Stimulated activated CD8-positive, alpha-beta memory T cell treated with anti-CD3 and anti-CD28 coated beads, Interleukin-12 subunit alpha, Interleukin-12 subunit beta, amount 100 ng/mL, for 4 hours (primary cell): ENCODE measurements at regions not wholly inside any gene's neighbourhood (a gene's known extent, or its start where the extent isn't known, plus 50 kb on each side); places are given as distances from the start of the nearest gene placed in this dataset.

Experiments used
- DNase-seq: peaks from one replicate; pipeline ENCODE4 v3.0.0-alpha.2; 2020; ENCODE audit warnings: low read depth

GRCh38 chr6:4322846-4323309, 187.5 kb upstream of the ECI2 start:
- no peak for DNase-seq

DNA sequence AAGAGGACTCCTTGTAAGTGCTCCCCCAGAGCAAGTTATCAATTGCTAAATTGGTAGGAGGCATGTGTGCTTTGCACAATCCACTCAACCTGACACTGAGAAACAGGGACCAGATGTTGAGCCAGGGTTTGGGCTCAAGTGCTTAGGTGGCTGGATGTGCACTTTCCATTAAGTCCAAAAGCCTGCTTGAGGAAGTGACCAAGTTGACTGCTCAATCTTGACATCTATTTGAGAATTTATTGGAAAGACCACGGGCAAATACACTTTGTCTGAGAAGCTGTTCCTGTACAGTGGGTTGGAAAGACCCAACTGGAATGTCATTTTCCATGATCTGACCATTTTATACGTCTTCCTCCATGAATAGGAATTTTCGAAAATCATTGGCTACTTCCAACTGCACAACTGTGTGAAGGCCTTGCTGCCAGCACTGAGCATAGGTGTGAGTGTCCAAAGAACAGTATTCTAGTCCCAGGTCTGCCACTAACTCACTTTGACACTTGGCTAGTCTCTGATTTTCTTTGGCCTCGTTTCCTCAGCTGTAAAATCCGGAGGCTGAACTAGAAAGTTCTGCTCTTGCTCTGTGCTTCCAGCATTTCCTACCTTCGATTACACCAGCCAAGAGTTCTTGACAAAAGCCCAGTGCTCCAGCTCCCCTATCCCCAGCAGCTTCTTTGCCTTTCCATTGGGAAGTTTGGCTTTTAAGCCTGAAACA, 186.9 kb upstream of the ECI2 start:
- no peak for DNase-seq

DNA sequence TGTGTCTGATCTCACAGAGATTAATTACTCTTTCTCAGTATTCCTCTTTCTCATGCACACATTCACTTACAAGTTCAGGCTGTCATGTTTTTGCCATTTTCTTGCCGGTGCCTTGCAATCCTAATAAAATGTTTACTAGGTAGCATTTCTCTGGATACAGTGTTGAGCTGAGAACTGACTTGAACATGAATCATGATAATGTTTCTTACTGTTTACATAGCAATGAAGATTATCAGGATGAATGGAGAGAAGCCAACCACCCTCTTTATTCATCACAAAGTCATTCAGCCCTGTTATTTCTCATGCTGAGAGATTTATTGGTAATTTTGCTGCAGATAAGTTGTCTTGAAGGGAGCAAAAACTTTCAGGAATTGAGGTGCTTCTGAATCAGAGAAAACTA, 185.5 kb upstream of the ECI2 start:
- DNase-seq = no peak

DNA sequence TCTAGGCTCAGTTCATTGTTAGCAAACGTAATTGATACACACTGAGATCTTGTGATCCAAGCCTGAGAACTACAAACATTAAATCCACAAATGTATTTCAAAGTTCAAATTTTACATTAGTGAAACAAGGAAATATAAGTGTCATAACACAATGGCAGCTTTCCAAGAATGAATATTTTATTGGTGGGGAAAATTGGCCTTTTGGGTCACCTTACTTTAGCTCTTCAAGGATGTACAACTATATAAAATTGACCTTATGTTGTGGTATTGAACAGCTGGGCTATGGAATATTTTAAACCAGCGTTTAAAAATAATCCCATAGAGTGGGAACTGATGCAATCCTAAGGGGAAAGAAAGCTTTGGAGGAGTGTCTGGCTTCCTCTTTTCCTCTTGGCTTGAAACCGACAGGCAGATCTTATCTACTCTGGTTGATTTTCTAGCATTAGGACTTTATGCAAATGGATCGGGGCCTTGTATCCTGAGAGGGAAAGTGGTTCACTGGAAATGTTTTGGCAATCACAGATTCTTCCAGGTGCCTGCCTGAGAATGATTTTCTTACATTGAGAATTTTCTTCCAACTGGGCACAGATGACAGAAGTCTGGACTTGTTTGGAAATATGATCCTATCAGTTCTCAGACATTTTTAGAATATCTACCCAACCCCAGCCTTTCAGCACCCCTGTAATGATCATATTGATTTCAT, 184.8 kb upstream of the ECI2 start:
- DNase-seq = no peak

GRCh38 chr6:4318321-4318720, 182.9 kb upstream of the ECI2 start:
- DNase-seq = no peak

DNA sequence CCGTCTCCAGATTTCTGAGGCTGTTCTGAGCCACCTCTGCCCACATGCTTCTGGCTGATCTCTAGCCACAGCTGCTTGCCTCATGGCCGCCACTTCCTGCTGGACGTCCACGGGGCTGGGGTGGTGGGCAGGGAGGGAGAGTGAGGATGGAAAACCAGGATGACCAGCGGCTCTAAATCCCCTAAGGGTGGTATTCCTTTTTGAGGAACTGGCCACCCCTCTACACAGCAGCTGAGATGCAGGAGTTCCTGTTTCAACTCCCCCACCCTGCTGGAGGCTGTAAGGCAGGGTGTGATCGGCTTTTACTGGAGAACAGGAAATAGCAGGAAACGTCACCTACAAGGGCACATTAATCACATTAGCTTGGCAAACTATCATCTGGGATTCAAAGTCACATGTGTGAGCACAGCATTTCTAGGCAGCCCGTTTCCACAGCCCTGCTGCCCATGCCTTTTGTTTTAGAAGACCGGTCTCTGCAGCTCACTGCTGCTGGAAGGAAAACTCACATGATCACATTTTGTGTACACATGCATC, 181.6 kb upstream of the ECI2 start:
- no peak for DNase-seq

DNA sequence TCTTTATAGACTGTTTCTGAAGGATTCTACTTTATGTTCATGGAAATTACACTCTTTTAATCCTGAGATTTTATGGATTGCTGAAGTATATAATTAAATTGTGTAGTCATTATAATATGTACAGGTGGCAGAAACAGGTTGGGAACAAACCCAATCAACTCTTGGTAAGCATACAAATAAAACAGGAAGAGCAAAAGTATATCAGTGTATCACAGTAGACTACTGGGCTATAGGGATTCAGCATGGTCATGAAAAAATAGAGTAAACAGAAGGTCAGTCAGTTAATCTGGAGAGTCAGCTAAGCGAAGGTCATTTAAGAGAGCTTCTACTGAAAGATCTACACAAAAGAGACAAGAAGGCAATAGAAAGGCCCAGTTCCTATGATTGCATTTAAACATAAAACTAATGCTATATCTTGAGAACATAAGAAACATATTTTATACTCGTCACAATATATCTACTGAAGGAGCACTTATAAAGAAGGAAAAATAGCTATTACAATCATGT, 178.9 kb upstream of the ECI2 start:
- no peak for DNase-seq

DNA sequence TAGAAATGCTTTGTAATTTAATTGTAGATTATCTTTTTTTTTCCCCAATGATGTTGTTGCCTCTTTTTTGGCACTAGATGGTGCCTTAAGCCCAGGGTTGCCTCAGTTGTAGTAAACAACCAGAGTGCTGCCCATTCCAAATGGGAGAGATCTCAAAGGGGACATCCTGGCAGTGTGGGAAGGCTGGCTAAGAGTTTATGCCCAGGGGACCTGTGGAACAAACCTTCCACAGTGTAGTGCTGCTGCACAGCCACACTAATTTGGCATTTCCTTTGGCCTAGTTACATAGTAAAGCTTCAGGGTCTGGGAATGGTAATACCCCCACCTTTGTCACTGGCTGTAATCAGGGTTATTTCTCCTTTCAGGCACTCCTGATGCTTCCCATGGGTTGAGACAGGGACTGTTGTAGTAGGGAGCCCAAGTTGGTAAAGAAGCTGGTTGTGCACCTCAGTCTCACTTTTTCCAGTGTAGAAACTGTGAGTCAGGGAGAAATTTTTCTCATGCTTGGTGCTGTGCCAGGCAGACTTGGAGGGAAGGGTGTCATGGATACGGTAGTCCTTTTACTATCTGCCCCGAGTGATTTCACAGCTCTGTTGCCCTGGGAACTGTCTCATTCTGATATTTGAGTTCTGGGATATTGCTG, 177.8 kb upstream of the ECI2 start:
- no peak for DNase-seq

GRCh38 chr6:4311976-4312860, 176.8 kb upstream of the ECI2 start:
- DNase-seq = no peak

- no peak for DNase-seq
These were observed 174.2 kb upstream of the ECI2 start for GRCh38 chr6:4309540-4309939.

DNA sequence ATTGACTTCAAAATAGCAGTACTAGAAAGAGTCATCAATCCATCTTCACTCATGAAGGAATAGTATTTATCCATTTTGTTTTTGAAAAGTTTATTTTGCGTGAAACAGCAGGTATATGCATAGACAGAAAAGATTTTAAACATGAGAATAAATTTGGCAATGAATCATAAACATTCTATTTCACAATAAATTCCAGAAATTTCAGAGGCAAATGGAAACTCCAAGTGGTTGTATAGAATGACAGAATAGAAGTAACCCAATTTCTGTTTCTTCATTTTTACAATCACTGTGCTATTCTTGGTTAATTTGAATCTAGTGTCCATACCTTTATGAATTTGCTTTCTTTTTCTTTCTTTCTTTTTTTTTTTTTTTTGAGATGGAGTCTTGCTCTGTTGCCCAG, 173.0 kb upstream of the ECI2 start:
- no peak for DNase-seq

- no peak for DNase-seq
These were observed 169.6 kb upstream of the ECI2 start for GRCh38 chr6:4304927-4305455.

- DNase-seq = no peak
These were observed 168.3 kb upstream of the ECI2 start for GRCh38 chr6:4303638-4304037.

DNA sequence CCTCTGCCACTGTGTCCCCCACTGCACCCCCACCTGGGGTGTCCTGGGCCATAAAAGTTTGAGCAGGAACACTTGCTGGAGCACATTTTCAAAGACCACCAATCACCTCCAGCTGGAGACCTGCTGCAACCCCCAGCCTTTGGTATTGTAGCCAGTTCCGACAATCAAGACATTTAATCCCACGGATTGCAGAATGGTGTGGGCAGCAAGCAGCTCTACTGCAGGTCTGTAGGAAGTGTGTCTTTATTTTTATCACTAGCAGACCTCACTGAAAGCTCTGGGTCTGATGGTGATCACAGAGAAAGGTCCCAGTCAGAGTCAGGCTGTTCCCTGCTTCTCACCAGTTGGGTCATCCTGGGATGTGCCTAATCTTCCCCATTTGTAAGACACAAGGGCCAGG, 167.1 kb upstream of the ECI2 start:
- no peak for DNase-seq

DNA sequence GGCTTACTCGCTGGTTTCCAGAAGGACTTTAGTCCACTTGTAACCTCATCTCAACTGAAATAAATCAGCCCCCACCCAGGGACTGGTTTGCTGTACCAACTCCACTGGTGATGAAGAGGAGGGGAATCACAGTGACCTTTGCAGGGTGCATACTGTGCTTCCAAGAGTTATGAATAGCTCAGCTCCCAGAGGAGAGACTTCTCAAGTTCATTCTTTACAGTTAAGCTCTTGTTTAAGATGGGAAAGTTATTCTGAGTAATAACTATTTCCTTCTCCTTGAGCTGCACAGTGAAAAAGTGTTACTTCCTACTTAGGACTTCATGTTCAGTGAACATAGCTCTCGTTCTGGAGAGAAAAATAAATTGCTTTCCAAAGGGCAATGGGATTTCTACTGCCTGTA, 166.5 kb upstream of the ECI2 start:
- no peak for DNase-seq

- no peak for DNase-seq
These were observed 165.5 kb upstream of the ECI2 start for GRCh38 chr6:4300917-4301316.

DNA sequence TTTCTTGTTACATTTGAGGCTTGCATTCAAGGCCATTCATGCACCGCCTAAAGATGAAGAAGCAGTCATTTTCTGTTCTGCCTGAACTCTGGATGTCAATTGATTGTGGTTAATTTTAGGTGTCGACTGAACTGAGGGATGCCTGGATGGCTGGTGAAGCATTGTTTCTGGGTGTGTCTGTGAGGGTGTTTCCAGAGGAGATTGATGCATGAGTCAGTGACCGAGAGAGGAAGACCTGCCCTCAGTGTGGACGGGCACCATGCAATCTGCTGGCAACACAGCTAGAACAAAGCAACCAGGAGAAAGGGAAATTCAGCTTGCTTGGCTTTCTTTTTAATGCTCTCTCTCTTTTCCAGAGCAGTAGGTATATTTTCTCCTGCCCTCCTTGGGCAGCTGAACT, 164.1 kb upstream of the ECI2 start:
- no peak for DNase-seq

- no peak for DNase-seq
These were observed 162.0 kb upstream of the ECI2 start for GRCh38 chr6:4297348-4297747.

DNA sequence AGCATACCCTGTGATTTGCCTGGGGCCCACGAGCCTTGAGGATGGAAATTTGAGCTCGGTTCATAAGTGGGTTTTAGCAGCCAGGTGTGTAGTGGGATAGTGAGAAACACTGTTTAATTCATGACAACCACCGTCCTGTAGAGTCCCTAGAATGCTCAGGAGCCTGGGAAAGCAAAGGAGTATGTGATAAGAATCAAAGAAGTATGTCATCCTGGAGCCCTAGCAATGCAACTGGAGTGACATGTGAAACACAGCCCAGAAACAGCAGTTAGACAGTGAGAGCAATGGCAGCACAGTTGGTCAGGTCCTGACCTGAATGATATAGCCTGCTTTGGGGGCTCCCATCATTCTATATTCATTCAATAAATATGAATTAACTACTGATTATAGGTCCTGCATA, 161.2 kb upstream of the ECI2 start:
- no peak for DNase-seq

GRCh38 chr6:4295783-4296155, 160.4 kb upstream of the ECI2 start:
- no peak for DNase-seq

- no peak for DNase-seq
These were observed 159.8 kb upstream of the ECI2 start for GRCh38 chr6:4295058-4295782.
